ENCODE measurements at regions not wholly inside any gene's neighbourhood (a gene's known extent, or its start where the extent isn't known, plus 50 kb on each side); places are given as distances from the start of the nearest gene placed in this dataset.

DNA sequence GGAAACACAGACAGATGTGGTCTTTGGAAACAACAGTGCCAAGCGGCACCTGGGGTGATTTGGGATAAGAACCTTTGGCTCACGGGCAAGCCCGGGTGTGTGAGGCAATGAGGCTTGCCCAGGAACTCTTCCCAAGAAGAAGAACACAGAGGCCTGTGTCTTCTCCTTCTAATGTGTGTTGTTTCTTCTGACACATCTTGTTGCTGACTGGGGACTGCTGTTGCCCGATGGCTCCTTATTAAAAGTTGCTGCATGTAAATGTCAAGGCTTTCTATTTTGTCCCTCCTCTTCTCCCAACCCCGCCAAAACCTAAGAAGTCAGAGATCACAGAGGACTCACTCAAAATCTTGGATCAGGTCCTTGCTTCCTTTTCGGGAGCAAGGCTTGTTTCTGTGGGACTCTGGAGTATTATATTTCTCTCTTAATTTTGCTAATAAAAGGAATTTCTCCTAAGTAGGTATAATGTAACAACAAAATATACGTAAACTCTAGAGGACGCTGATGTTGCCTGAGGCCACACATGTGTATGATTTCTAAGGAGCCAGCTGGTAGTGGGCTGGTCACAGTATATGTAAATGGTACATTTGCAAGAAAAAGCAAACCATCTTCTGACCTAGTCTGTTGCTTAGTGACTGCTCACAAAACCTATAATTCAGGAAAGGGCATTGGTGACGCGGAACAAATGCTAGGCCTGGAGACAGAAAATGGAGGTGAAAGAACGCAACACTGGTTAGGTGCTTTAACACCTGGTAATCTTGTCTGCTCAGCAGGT, 232.5 kb downstream of the GADD45G start:
- Histone ChIP-seq H3K4ac (ENCODE audit: low read length) (no peak overlapping the region), H4K8ac (ENCODE audit: low read depth, low read length) (no peak overlapping the region), H2BK5ac (ENCODE audit: low read length) (no peak overlapping the region), H3K79me1 (ENCODE audit: low read depth, low read length) (no peaks in the 10 kb centered on the region), H3K27me3 (ENCODE audit: control insufficient read depth in 3 of 3, insufficient read depth in 3 of 3, low read depth in 1 of 3, low read length in 3 of 3) (peaks cover 0 to 2% (median 0%) of the 10 kb centered on the region in 3 experiments), H3K18ac (ENCODE audit: low read length) (no peak overlapping the region), H3K4me2 (ENCODE audit: insufficient read depth, low read length, poor library complexity, severe bottlenecking) (no peak overlapping the region), H3K9me3 (replicated peaks in 1 of 2; ENCODE audit: control insufficient read depth in 2 of 2, insufficient read depth in 1 of 2, low read depth in 1 of 2, low read length in 2 of 2) (no peaks in the 10 kb centered on the region), H2BK12ac (ENCODE audit: low read length) (no peak overlapping the region), H3K14ac (ENCODE audit: low read length) (no peak overlapping the region), H3K4me3 (ENCODE audit: low read length in 2 of 2) (no peak overlapping the region), H3K36me3 (replicated peaks in 1 of 2; ENCODE audit: control insufficient read depth in 2 of 2, insufficient read depth in 2 of 2, low read length in 2 of 2) (no peaks in the 10 kb centered on the region), H4K91ac (ENCODE audit: low read depth, low read length, poor library complexity) (no peak overlapping the region), H2AFZ (ENCODE audit: low read length) (no peak overlapping the region), H3K23ac (ENCODE audit: low read depth, low read length, poor library complexity) (no peak overlapping the region), H2AK5ac (ENCODE audit: low read depth, low read length) (no peak overlapping the region), H3K4me1 (ENCODE audit: control insufficient read depth in 2 of 2, insufficient read depth in 1 of 2, low read depth in 1 of 2, low read length in 2 of 2) (peaks cover 0 to 5% of the 10 kb centered on the region in 2 donors), H2BK120ac (ENCODE audit: low read depth, low read length) (no peak overlapping the region), H2BK15ac (ENCODE audit: low read length) (no peak overlapping the region), H3K9ac (ENCODE audit: low read depth, low read length, poor library complexity) (no peak overlapping the region), H3K27ac (replicated peaks; ENCODE audit: low read length) (no peak overlapping the region)
- DNase-seq (ENCODE audit: low spot score) = no peak
- no CpG with 5 or more reads among the region's 11 CpGs for WGBS, 2 donors (ENCODE audit: extremely low coverage in 2 of 2, insufficient read length in 2 of 2, insufficient replicate concordance in 1 of 2)

DNA sequence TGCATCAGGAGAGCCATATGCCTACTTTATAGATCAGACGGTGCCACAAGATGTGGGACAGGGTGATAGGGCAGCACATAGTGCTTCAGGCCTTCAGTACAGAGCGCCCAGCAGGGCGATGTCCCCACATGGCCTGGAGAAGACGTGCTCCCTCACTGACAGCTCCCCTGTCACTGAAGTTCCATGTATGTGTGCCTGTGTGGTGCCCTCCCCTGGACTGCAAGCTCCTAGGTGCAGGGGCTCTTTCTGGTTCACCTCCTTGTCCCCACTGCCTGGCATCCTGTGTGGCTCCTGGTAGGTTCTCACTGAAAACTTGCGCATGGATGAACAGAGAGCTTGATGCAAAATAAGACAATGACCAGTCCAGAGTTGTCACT, 233.1 kb downstream of the GADD45G start:
- H2BK15ac ChIP-seq (ENCODE audit: low read length) = no peak overlapping the region
- H3K4me2 ChIP-seq (ENCODE audit: insufficient read depth, low read length, poor library complexity, severe bottlenecking) = no peak overlapping the region
- H3K9me3 ChIP-seq (replicated peaks in 1 of 2; ENCODE audit: control insufficient read depth in 2 of 2, insufficient read depth in 1 of 2, low read depth in 1 of 2, low read length in 2 of 2) = no peaks in the 10 kb centered on the region
- H3K36me3 ChIP-seq (replicated peaks in 1 of 2; ENCODE audit: control insufficient read depth in 2 of 2, insufficient read depth in 2 of 2, low read length in 2 of 2) = no peaks in the 10 kb centered on the region
- no peak overlapping the region for H2BK12ac ChIP-seq (ENCODE audit: low read length)
- no CpG with 5 or more reads among the region's 5 CpGs for WGBS, 2 donors (ENCODE audit: extremely low coverage in 2 of 2, insufficient read length in 2 of 2, insufficient replicate concordance in 1 of 2)
- H3K14ac ChIP-seq (ENCODE audit: low read length) = no peak overlapping the region
- H2AK5ac ChIP-seq (ENCODE audit: low read depth, low read length) = no peak overlapping the region
- no peak overlapping the region for H4K8ac ChIP-seq (ENCODE audit: low read depth, low read length)
- H3K4ac ChIP-seq (ENCODE audit: low read length) = no peak overlapping the region
- H3K23ac ChIP-seq (ENCODE audit: low read depth, low read length, poor library complexity) = peak overlapping the region; percentile 9
- no peak overlapping the region for H2AFZ ChIP-seq (ENCODE audit: low read length)
- no peak overlapping the region for H4K91ac ChIP-seq (ENCODE audit: low read depth, low read length, poor library complexity)
- no peak overlapping the region for H2BK5ac ChIP-seq (ENCODE audit: low read length)
- H3K18ac ChIP-seq (ENCODE audit: low read length) = no peak overlapping the region
- H3K27ac ChIP-seq (replicated peaks; ENCODE audit: low read length) = no peak overlapping the region
- no peak overlapping the region for H2BK120ac ChIP-seq (ENCODE audit: low read depth, low read length)
- no peaks in the 10 kb centered on the region for H3K79me1 ChIP-seq (ENCODE audit: low read depth, low read length)
- H3K27me3 ChIP-seq (ENCODE audit: control insufficient read depth in 3 of 3, insufficient read depth in 3 of 3, low read depth in 1 of 3, low read length in 3 of 3) = peaks cover 0 to 2% (median 0%) of the 10 kb centered on the region in 3 experiments
- no peak overlapping the region for H3K9ac ChIP-seq (ENCODE audit: low read depth, low read length, poor library complexity)
- H3K4me3 ChIP-seq (ENCODE audit: low read length in 2 of 2) = no peak overlapping the region
- no peak for DNase-seq (ENCODE audit: low spot score)
- H3K4me1 ChIP-seq (ENCODE audit: control insufficient read depth in 2 of 2, insufficient read depth in 1 of 2, low read depth in 1 of 2, low read length in 2 of 2) = peaks cover 0 to 5% of the 10 kb centered on the region in 2 donors

DNA sequence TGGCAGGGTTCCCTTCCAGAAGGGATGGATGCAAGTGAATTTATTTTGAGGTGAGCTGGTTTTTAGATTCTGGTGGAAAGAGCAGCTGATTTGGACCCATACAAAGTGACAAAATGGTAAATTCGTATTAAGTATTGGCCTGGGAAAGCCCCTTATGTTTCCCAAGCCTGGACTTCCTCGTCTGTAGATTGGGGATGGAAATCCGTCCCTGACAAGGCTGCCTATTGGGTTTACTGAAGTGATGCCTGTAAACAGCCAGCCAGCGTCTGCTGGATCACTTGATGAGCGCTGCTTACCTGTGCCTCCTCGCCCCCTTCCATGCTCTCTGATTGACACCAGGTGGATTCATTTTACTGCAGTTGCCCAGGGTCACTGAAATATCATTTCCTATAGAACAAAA, 233.8 kb downstream of the GADD45G start:
- H2BK15ac ChIP-seq (ENCODE audit: low read length) = no peak overlapping the region
- peaks cover 0 to 2% (median 0%) of the 10 kb centered on the region in 3 experiments for H3K27me3 ChIP-seq (ENCODE audit: control insufficient read depth in 3 of 3, insufficient read depth in 3 of 3, low read depth in 1 of 3, low read length in 3 of 3)
- no peak overlapping the region for H2AFZ ChIP-seq (ENCODE audit: low read length)
- no peak overlapping the region for H3K4me2 ChIP-seq (ENCODE audit: insufficient read depth, low read length, poor library complexity, severe bottlenecking)
- H4K8ac ChIP-seq (ENCODE audit: low read depth, low read length) = no peak overlapping the region
- no peak overlapping the region for H3K23ac ChIP-seq (ENCODE audit: low read depth, low read length, poor library complexity)
- no peaks in the 10 kb centered on the region for H3K9me3 ChIP-seq (replicated peaks in 1 of 2; ENCODE audit: control insufficient read depth in 2 of 2, insufficient read depth in 1 of 2, low read depth in 1 of 2, low read length in 2 of 2)
- H3K9ac ChIP-seq (ENCODE audit: low read depth, low read length, poor library complexity) = no peak overlapping the region
- H3K27ac ChIP-seq (replicated peaks; ENCODE audit: low read length) = no peak overlapping the region
- no peak overlapping the region for H3K4ac ChIP-seq (ENCODE audit: low read length)
- no CpG with 5 or more reads among the region's 6 CpGs for WGBS, 2 donors (ENCODE audit: extremely low coverage in 2 of 2, insufficient read length in 2 of 2, insufficient replicate concordance in 1 of 2)
- H3K14ac ChIP-seq (ENCODE audit: low read length) = no peak overlapping the region
- H2BK12ac ChIP-seq (ENCODE audit: low read length) = no peak overlapping the region
- H3K79me1 ChIP-seq (ENCODE audit: low read depth, low read length) = no peaks in the 10 kb centered on the region
- no peak overlapping the region for H2BK120ac ChIP-seq (ENCODE audit: low read depth, low read length)
- peaks cover 0 to 5% of the 10 kb centered on the region in 2 donors for H3K4me1 ChIP-seq (ENCODE audit: control insufficient read depth in 2 of 2, insufficient read depth in 1 of 2, low read depth in 1 of 2, low read length in 2 of 2)
- no peak overlapping the region for H3K4me3 ChIP-seq (ENCODE audit: low read length in 2 of 2)
- H3K18ac ChIP-seq (ENCODE audit: low read length) = no peak overlapping the region
- no peak overlapping the region for H4K91ac ChIP-seq (ENCODE audit: low read depth, low read length, poor library complexity)
- H2BK5ac ChIP-seq (ENCODE audit: low read length) = no peak overlapping the region
- DNase-seq (ENCODE audit: low spot score) = no peak
- no peak overlapping the region for H2AK5ac ChIP-seq (ENCODE audit: low read depth, low read length)
- no peaks in the 10 kb centered on the region for H3K36me3 ChIP-seq (replicated peaks in 1 of 2; ENCODE audit: control insufficient read depth in 2 of 2, insufficient read depth in 2 of 2, low read length in 2 of 2)

DNA sequence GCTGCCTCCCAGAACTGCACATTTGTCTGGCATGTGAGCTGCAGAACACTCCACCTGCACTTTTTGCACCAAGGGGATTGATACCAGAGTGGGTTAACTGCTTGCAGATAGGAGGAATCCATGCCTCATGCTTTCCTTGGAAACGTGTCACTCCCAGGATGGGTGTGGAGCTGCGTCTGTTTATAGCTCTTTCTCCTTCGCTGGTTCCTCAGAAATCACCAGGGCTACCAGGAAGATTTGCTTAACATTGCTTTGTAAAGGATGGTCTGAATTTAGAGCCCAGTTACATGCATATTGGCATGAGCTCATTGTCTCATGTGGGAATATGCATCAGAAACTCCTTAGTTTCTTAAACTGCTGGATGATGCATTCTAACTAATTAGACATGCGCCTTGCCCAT, 234.6 kb downstream of the GADD45G start:
- peaks cover 0 to 2% (median 0%) of the 10 kb centered on the region in 3 experiments for H3K27me3 ChIP-seq (ENCODE audit: control insufficient read depth in 3 of 3, insufficient read depth in 3 of 3, low read depth in 1 of 3, low read length in 3 of 3)
- WGBS, 2 donors (ENCODE audit: extremely low coverage in 2 of 2, insufficient read length in 2 of 2, insufficient replicate concordance in 1 of 2) = no CpG with 5 or more reads among the region's 4 CpGs
- H2BK15ac ChIP-seq (ENCODE audit: low read length) = no peak overlapping the region
- peak overlapping the region; percentile 62 for H3K18ac ChIP-seq (ENCODE audit: low read length)
- H3K27ac ChIP-seq (replicated peaks; ENCODE audit: low read length) = no peak overlapping the region
- H3K4me1 ChIP-seq (ENCODE audit: control insufficient read depth in 2 of 2, insufficient read depth in 1 of 2, low read depth in 1 of 2, low read length in 2 of 2) = peaks cover 0 to 6% of the 10 kb centered on the region in 2 donors
- DNase-seq (ENCODE audit: low spot score) = no peak
- H3K23ac ChIP-seq (ENCODE audit: low read depth, low read length, poor library complexity) = no peak overlapping the region
- H3K14ac ChIP-seq (ENCODE audit: low read length) = no peak overlapping the region
- no peak overlapping the region for H2AK5ac ChIP-seq (ENCODE audit: low read depth, low read length)
- no peak overlapping the region for H4K8ac ChIP-seq (ENCODE audit: low read depth, low read length)
- H4K91ac ChIP-seq (ENCODE audit: low read depth, low read length, poor library complexity) = no peak overlapping the region
- no peak overlapping the region for H3K4ac ChIP-seq (ENCODE audit: low read length)
- no peak overlapping the region for H3K4me3 ChIP-seq (ENCODE audit: low read length in 2 of 2)
- no peak overlapping the region for H2BK120ac ChIP-seq (ENCODE audit: low read depth, low read length)
- no peak overlapping the region for H2BK12ac ChIP-seq (ENCODE audit: low read length)
- no peak overlapping the region for H2AFZ ChIP-seq (ENCODE audit: low read length)
- H3K36me3 ChIP-seq (replicated peaks in 1 of 2; ENCODE audit: control insufficient read depth in 2 of 2, insufficient read depth in 2 of 2, low read length in 2 of 2) = no peaks in the 10 kb centered on the region
- H2BK5ac ChIP-seq (ENCODE audit: low read length) = no peak overlapping the region
- H3K79me1 ChIP-seq (ENCODE audit: low read depth, low read length) = no peaks in the 10 kb centered on the region
- no peak overlapping the region for H3K4me2 ChIP-seq (ENCODE audit: insufficient read depth, low read length, poor library complexity, severe bottlenecking)
- H3K9me3 ChIP-seq (replicated peaks in 1 of 2; ENCODE audit: control insufficient read depth in 2 of 2, insufficient read depth in 1 of 2, low read depth in 1 of 2, low read length in 2 of 2) = no peaks in the 10 kb centered on the region
- H3K9ac ChIP-seq (ENCODE audit: low read depth, low read length, poor library complexity) = no peak overlapping the region

All from neuronal stem cell (in vitro differentiated cells).